ENCODE measurements at regions not wholly inside any gene's neighbourhood (a gene's known extent, or its start where the extent isn't known, plus 50 kb on each side); places are given as distances from the start of the nearest gene placed in this dataset.

DNA sequence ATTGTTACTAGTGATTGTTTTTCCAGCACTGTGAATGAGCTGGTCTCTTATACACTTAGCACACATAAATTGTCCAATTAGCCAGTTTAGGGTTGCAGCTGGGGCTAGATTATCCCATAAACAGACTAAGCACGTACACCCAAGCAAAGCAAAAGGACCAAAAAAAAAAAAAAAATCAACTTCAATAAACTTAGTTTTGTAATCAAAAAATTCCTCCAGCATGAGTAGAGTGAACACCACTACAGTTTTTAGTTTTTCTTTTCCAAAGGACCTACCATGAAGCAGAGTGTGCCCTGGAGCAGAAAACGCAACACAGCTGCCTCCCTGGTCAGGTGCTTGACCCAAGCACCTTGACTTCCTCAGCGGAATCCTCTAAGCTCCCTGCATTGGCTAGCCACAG, 249.4 kb upstream of the SLC14A2 start:
- no peaks in the 10 kb centered on the region for H3K9me3 ChIP-seq
- H3K4me3 ChIP-seq = no peak overlapping the region
- no peaks in the 10 kb centered on the region for H3K36me3 ChIP-seq
- H3K27ac ChIP-seq = no peak overlapping the region
- no peak for DNase-seq
- H3K4me1 ChIP-seq = no peaks in the 10 kb centered on the region
- intact Hi-C loops (cut with DNase I; ENCODE audit: low total_unique reads) = no loop called here
- TF ChIP-seq POLR2AphosphoS5 (IDR thresholded peaks at IDR 0.05) = no peak
- TF ChIP-seq EP300 (IDR thresholded peaks at IDR 0.05) = no peak
- no peak for TF ChIP-seq POLR2A (IDR thresholded peaks at IDR 0.05)
- TF ChIP-seq, protein P1, sequence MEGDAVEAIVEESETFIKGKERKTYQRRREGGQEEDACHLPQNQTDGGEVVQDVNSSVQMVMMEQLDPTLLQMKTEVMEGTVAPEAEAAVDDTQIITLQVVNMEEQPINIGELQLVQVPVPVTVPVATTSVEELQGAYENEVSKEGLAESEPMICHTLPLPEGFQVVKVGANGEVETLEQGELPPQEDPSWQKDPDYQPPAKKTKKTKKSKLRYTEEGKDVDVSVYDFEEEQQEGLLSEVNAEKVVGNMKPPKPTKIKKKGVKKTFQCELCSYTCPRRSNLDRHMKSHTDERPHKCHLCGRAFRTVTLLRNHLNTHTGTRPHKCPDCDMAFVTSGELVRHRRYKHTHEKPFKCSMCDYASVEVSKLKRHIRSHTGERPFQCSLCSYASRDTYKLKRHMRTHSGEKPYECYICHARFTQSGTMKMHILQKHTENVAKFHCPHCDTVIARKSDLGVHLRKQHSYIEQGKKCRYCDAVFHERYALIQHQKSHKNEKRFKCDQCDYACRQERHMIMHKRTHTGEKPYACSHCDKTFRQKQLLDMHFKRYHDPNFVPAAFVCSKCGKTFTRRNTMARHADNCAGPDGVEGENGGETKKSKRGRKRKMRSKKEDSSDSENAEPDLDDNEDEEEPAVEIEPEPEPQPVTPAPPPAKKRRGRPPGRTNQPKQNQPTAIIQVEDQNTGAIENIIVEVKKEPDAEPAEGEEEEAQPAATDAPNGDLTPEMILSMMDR (IDR thresholded peaks at IDR 0.05) = no peak
- no peaks in the 10 kb centered on the region for H3K27me3 ChIP-seq
- 60 to 81% (median 66%) methylated on average over 3 of the region's 3 CpGs for WGBS, 5 donors

GRCh38 chr18:45370255-45371010, 244.8 kb upstream of the SLC14A2 start:
- Histone ChIP-seq H3K9me3 (no peaks in the 10 kb centered on the region), H3K4me1 (no peaks in the 10 kb centered on the region), H3K4me3 (no peak overlapping the region), H3K27ac (no peak overlapping the region), H3K27me3 (no peaks in the 10 kb centered on the region), H3K36me3 (no peaks in the 10 kb centered on the region)
- intact Hi-C loops (cut with DNase I; ENCODE audit: low total_unique reads) = no loop called here
- 65 to 76% (median 74%) methylated on average over 14 of the region's 14 CpGs for WGBS, 5 donors
- TF ChIP-seq POLR2AphosphoS5 (IDR thresholded peaks at IDR 0.05) (no peak), EP300 (IDR thresholded peaks at IDR 0.05) (no peak), POLR2A (IDR thresholded peaks at IDR 0.05) (no peak)
- TF ChIP-seq, protein P1 (IDR thresholded peaks at IDR 0.05) = no peak
- DNase-seq = peak in 1 of 2 donors; percentile 41

GRCh38 chr18:45373286-45373880, 241.9 kb upstream of the SLC14A2 start:
- no peak overlapping the region for H3K4me3 ChIP-seq
- TF ChIP-seq POLR2AphosphoS5 (IDR thresholded peaks at IDR 0.05) = no peak
- TF ChIP-seq, protein P1 (IDR thresholded peaks at IDR 0.05) = no peak
- TF ChIP-seq POLR2A (IDR thresholded peaks at IDR 0.05) = no peak
- TF ChIP-seq EP300 (IDR thresholded peaks at IDR 0.05) = no peak
- DNase-seq = no peak
- no peaks in the 10 kb centered on the region for H3K36me3 ChIP-seq
- H3K27me3 ChIP-seq = no peaks in the 10 kb centered on the region
- H3K27ac ChIP-seq = no peak overlapping the region
- intact Hi-C loops (cut with DNase I; ENCODE audit: low total_unique reads) = no loop called here
- H3K4me1 ChIP-seq = no peaks in the 10 kb centered on the region
- WGBS, 5 donors = 64 to 82% (median 75%) methylated on average over 3 of the region's 3 CpGs
- no peaks in the 10 kb centered on the region for H3K9me3 ChIP-seq

- TF ChIP-seq, protein P1 (IDR thresholded peaks at IDR 0.05) = no peak
- no peak for TF ChIP-seq POLR2AphosphoS5 (IDR thresholded peaks at IDR 0.05)
- no peak for TF ChIP-seq EP300 (IDR thresholded peaks at IDR 0.05)
- no peak for TF ChIP-seq POLR2A (IDR thresholded peaks at IDR 0.05)
- no peaks in the 10 kb centered on the region for H3K4me1 ChIP-seq
- DNase-seq = no peak
- no peak overlapping the region for H3K27ac ChIP-seq
- no peaks in the 10 kb centered on the region for H3K36me3 ChIP-seq
- intact Hi-C loops (cut with DNase I; ENCODE audit: low total_unique reads) = no loop called here
- no peaks in the 10 kb centered on the region for H3K27me3 ChIP-seq
- H3K4me3 ChIP-seq = no peak overlapping the region
- H3K9me3 ChIP-seq = no peaks in the 10 kb centered on the region
These were observed 241.0 kb upstream of the SLC14A2 start for GRCh38 chr18:45374236-45374635.

Measured in stomach (tissue), 8 donors.